ENCODE measurements at regions not wholly inside any gene's neighbourhood (a gene's known extent, or its start where the extent isn't known, plus 50 kb on each side); places are given as distances from the start of the nearest gene placed in this dataset.
"Not testable (repeated sequence)": the region's sequence is repeated elsewhere in the genome, so short reads cannot be mapped to it uniquely, and the experiment has no call there.

- DNase-seq, result no peak
Measured at GRCh38 chr1:187038784-187039183, 210.0 kb downstream of the PLA2G4A start.

- DNase-seq, result no peak
Measured at GRCh38 chr1:187041104-187041503, 212.4 kb downstream of the PLA2G4A start.

GRCh38 chr1:187042538-187042937 is 213.8 kb downstream of the PLA2G4A start:
- no peak for DNase-seq

- not testable (repeated sequence) for DNase-seq
Measured at GRCh38 chr1:187043433-187043832, 214.7 kb downstream of the PLA2G4A start.

- DNase-seq, result no peak
Measured at GRCh38 chr1:187044411-187044810, 215.7 kb downstream of the PLA2G4A start.

- no peak for DNase-seq
Measured at GRCh38 chr1:187045371-187045770, 216.6 kb downstream of the PLA2G4A start.

GRCh38 chr1:187046293-187046692 is 217.5 kb downstream of the PLA2G4A start:
- DNase-seq, result no peak

GRCh38 chr1:187047298-187047697 is 218.5 kb downstream of the PLA2G4A start:
- no peak for DNase-seq

GRCh38 chr1:187051618-187052232 is 223.0 kb downstream of the PLA2G4A start:
- DNase-seq, result peak; percentile 15

- no peak for DNase-seq
Measured at GRCh38 chr1:187053876-187054275, 225.1 kb downstream of the PLA2G4A start.

- no peak for DNase-seq
Measured at GRCh38 chr1:187054862-187055757, 226.4 kb downstream of the PLA2G4A start.

GRCh38 chr1:187063271-187063670 is 234.5 kb downstream of the PLA2G4A start:
- no peak for DNase-seq

- no peak for DNase-seq
Measured at GRCh38 chr1:187067160-187067559, 238.4 kb downstream of the PLA2G4A start.

- no peak for DNase-seq
Measured at GRCh38 chr1:187070076-187070475, 241.3 kb downstream of the PLA2G4A start.

- peak; percentile 6 for DNase-seq
Measured at GRCh38 chr1:187072262-187073034, 243.7 kb downstream of the PLA2G4A start.

GRCh38 chr1:187073035-187073560 is 244.3 kb downstream of the PLA2G4A start:
- peak; percentile 22 for DNase-seq

GRCh38 chr1:187073634-187074245 is 245.0 kb downstream of the PLA2G4A start:
- DNase-seq, result not testable (repeated sequence)

GRCh38 chr1:187074445-187075048 is 245.8 kb downstream of the PLA2G4A start:
- no peak for DNase-seq

GRCh38 chr1:187076922-187077321 is 248.2 kb downstream of the PLA2G4A start:
- no peak for DNase-seq

GRCh38 chr1:187078321-187078720 is 249.6 kb downstream of the PLA2G4A start:
- no peak for DNase-seq

GRCh38 chr1:187078916-187079315 is 250.2 kb downstream of the PLA2G4A start:
- no peak for DNase-seq

GRCh38 chr1:187079330-187079729 is 250.6 kb downstream of the PLA2G4A start:
- no peak for DNase-seq
